Neural cell (in vitro differentiated cells): ENCODE measurements at regions not wholly inside any gene's neighbourhood (a gene's known extent, or its start where the extent isn't known, plus 50 kb on each side); places are given as distances from the start of the nearest gene placed in this dataset.

ENCODE experiments used
- H2AFZ ChIP-seq: fragments of 200-600, 300-800 bp; sonication (generic), shearing (Covaris generic); 2 replicates; pipeline ENCODE4 v1.6.0; 2014; ENCODE audit warnings: low read depth, mild to moderate bottlenecking, antibody characterized with exemption, low read length, moderate library complexity
- H3F3A ChIP-seq: fragments of 200-600 bp; shearing (Covaris generic); 2 replicates; pipeline ENCODE4 v1.6.1; 2016; ENCODE audit warnings: mild to moderate bottlenecking, moderate library complexity, mixed read lengths, antibody characterized with exemption, low read length; ENCODE audit not compliant: insufficient read depth, poor library complexity, severe bottlenecking
- H3K27ac ChIP-seq: fragments of 200-600, 300-800 bp; sonication (generic), shearing (Covaris generic); 2 replicates; pipeline ENCODE4 v1.5.1; 2014; ENCODE audit warnings: mild to moderate bottlenecking, low read length, moderate library complexity
- H3K27me3 ChIP-seq: fragments of 300-800, 200-600 bp; sonication (generic), shearing (Covaris generic); 2 replicates; pipeline ENCODE4 v1.6.0; 2014; ENCODE audit warnings: mild to moderate bottlenecking, low read depth, low read length, moderate library complexity; ENCODE audit not compliant: insufficient read depth
- H3K36me3 ChIP-seq: fragments of 300-800, 200-600 bp; sonication (generic), shearing (Covaris generic); 2 replicates; pipeline ENCODE4 v1.5.1; 2014; ENCODE audit warnings: mild to moderate bottlenecking, antibody characterized with exemption, low read length, moderate library complexity; ENCODE audit not compliant: insufficient read depth
- H3K4me2 ChIP-seq: fragments of 300-800, 200-600 bp; sonication (generic), shearing (Covaris generic); 2 replicates; pipeline ENCODE4 v1.6.0; 2014; ENCODE audit warnings: mild to moderate bottlenecking, low read length
- H3K4me3 ChIP-seq: fragments of 300-800, 200-600 bp; sonication (generic), shearing (Covaris generic); 2 replicates; pipeline ENCODE4 v1.5.1; 2014; ENCODE audit warnings: mild to moderate bottlenecking, low read length, moderate library complexity
- H3K79me2 ChIP-seq: fragments of 200-600 bp; shearing (Covaris generic); replicated peaks from 2 replicates; pipeline ENCODE4 v1.6.0; 2014; ENCODE audit warnings: mild to moderate bottlenecking, low read length, moderate library complexity; ENCODE audit not compliant: insufficient read depth
- H3K9ac ChIP-seq: fragments of 300-800, 200-600 bp; sonication (generic), shearing (Covaris generic); 2 replicates; pipeline ENCODE4 v1.6.1; 2016; ENCODE audit warnings: mild to moderate bottlenecking, low read length, mixed read lengths
- H3K9me2 ChIP-seq: fragments of 200-600 bp; shearing (Covaris generic); 2 replicates; pipeline ENCODE4 v1.6.1; 2016; ENCODE audit warnings: mild to moderate bottlenecking, low read length, mixed read lengths; ENCODE audit not compliant: insufficient read depth
- H3K9me3 ChIP-seq: fragments of 200-600, 300-800 bp; sonication (generic), shearing (Covaris generic); 2 replicates; pipeline ENCODE4 v1.6.1; 2016; ENCODE audit warnings: mild to moderate bottlenecking, mixed run types, low read length, moderate library complexity, mixed read lengths
- H4K20me1 ChIP-seq: fragments of 200-600 bp; shearing (Covaris generic); 2 replicates; pipeline ENCODE4 v1.6.1; 2016; ENCODE audit warnings: mild to moderate bottlenecking, mixed run types; ENCODE audit not compliant: insufficient read depth
- EP300 ChIP-seq: fragments of 450-650 bp; conservative IDR thresholded peaks from 2 replicates; pipeline ENCODE4 v1.6.1; 2014; ENCODE audit warnings: antibody characterized with exemption, mild to moderate bottlenecking, moderate library complexity; ENCODE audit not compliant: poor library complexity, severe bottlenecking
- EZH2 ChIP-seq: fragments of 200-600, 300-800 bp; shearing (Covaris generic), sonication (generic); IDR thresholded peaks from 2 replicates; pipeline ENCODE4 v1.6.1; 2014; ENCODE audit warnings: antibody characterized with exemption, low read length, borderline replicate concordance, mild to moderate bottlenecking; ENCODE audit not compliant: insufficient read depth, poor library complexity, severe bottlenecking
- MXI1 ChIP-seq: fragments of 450-650 bp; conservative IDR thresholded peaks from 2 replicates; pipeline ENCODE4 v1.6.1; 2014; ENCODE audit warnings: antibody characterized with exemption, mild to moderate bottlenecking; ENCODE audit not compliant: poor library complexity, severe bottlenecking
- POLR2AphosphoS5 ChIP-seq: IDR thresholded peaks from 2 replicates; pipeline ENCODE4 v1.6.1; 2012
- RAD21 ChIP-seq: fragments of 450-650 bp; conservative IDR thresholded peaks from 2 replicates; pipeline ENCODE4 v1.6.1; 2014; ENCODE audit warnings: antibody characterized with exemption, mild to moderate bottlenecking, moderate library complexity
- SMC3 ChIP-seq: fragments of 450-650 bp; conservative IDR thresholded peaks from 2 replicates; pipeline ENCODE4 v1.6.1; 2014; ENCODE audit warnings: antibody characterized with exemption, mild to moderate bottlenecking, moderate library complexity; ENCODE audit not compliant: poor library complexity
- TAF1 ChIP-seq: IDR thresholded peaks from 2 replicates; pipeline ENCODE4 v1.6.1; 2012; ENCODE audit warnings: low read depth
- TF ChIP-seq, protein P1 (sequence below): IDR thresholded peaks from 2 replicates; pipeline ENCODE4 v1.6.1; 2012; ENCODE audit warnings: borderline replicate concordance
- TF ChIP-seq, protein P2 (sequence below): fragments of 450-650 bp; IDR thresholded peaks from 2 replicates; pipeline ENCODE4 v1.5.1; 2014; ENCODE audit warnings: antibody characterized with exemption, mild to moderate bottlenecking, moderate library complexity; ENCODE audit not compliant: poor library complexity, severe bottlenecking

DNA sequence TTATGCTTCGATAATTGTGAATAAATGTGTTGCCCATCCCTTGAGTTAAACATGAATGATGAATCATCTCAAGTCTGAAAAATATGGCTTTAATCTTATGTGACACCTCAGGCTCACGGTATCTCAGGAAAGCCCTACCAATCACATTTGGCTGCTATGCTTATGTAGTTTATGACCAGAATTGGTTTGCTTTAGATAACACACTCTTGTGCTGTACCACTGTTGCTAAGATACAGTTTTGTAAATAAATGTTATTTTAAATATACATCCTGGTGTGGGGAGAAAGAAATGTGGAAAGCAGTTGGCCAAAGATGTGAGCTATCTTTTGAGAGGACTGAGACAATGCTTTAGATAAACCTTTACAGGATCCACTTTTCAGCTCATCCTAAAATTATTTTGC lies 63.2 kb downstream of the NPY1R start:
- Histone ChIP-seq H3K36me3 (no peaks in the 10 kb centered on the region), H3F3A (no peaks in the 10 kb centered on the region), H3K9me2 (no peaks in the 10 kb centered on the region), H3K9me3 (no peaks in the 10 kb centered on the region), H3K27ac (no peak overlapping the region), H2AFZ (no peak overlapping the region), H4K20me1 (no peaks in the 10 kb centered on the region), H3K4me3 (no peak overlapping the region), H3K27me3 (no peaks in the 10 kb centered on the region), H3K79me2 (no peaks in the 10 kb centered on the region), H3K9ac (no peak overlapping the region), H3K4me2 (no peak overlapping the region)
- TF ChIP-seq RAD21, result no peak
- no peak for TF ChIP-seq EP300
- TF ChIP-seq POLR2AphosphoS5, result no peak
- TF ChIP-seq, protein P1, sequence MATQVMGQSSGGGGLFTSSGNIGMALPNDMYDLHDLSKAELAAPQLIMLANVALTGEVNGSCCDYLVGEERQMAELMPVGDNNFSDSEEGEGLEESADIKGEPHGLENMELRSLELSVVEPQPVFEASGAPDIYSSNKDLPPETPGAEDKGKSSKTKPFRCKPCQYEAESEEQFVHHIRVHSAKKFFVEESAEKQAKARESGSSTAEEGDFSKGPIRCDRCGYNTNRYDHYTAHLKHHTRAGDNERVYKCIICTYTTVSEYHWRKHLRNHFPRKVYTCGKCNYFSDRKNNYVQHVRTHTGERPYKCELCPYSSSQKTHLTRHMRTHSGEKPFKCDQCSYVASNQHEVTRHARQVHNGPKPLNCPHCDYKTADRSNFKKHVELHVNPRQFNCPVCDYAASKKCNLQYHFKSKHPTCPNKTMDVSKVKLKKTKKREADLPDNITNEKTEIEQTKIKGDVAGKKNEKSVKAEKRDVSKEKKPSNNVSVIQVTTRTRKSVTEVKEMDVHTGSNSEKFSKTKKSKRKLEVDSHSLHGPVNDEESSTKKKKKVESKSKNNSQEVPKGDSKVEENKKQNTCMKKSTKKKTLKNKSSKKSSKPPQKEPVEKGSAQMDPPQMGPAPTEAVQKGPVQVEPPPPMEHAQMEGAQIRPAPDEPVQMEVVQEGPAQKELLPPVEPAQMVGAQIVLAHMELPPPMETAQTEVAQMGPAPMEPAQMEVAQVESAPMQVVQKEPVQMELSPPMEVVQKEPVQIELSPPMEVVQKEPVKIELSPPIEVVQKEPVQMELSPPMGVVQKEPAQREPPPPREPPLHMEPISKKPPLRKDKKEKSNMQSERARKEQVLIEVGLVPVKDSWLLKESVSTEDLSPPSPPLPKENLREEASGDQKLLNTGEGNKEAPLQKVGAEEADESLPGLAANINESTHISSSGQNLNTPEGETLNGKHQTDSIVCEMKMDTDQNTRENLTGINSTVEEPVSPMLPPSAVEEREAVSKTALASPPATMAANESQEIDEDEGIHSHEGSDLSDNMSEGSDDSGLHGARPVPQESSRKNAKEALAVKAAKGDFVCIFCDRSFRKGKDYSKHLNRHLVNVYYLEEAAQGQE, result no peak
- TF ChIP-seq, protein P2, sequence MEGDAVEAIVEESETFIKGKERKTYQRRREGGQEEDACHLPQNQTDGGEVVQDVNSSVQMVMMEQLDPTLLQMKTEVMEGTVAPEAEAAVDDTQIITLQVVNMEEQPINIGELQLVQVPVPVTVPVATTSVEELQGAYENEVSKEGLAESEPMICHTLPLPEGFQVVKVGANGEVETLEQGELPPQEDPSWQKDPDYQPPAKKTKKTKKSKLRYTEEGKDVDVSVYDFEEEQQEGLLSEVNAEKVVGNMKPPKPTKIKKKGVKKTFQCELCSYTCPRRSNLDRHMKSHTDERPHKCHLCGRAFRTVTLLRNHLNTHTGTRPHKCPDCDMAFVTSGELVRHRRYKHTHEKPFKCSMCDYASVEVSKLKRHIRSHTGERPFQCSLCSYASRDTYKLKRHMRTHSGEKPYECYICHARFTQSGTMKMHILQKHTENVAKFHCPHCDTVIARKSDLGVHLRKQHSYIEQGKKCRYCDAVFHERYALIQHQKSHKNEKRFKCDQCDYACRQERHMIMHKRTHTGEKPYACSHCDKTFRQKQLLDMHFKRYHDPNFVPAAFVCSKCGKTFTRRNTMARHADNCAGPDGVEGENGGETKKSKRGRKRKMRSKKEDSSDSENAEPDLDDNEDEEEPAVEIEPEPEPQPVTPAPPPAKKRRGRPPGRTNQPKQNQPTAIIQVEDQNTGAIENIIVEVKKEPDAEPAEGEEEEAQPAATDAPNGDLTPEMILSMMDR, result no peak
- no peak for TF ChIP-seq SMC3
- TF ChIP-seq MXI1, result no peak
- TF ChIP-seq EZH2, result no peak

DNA sequence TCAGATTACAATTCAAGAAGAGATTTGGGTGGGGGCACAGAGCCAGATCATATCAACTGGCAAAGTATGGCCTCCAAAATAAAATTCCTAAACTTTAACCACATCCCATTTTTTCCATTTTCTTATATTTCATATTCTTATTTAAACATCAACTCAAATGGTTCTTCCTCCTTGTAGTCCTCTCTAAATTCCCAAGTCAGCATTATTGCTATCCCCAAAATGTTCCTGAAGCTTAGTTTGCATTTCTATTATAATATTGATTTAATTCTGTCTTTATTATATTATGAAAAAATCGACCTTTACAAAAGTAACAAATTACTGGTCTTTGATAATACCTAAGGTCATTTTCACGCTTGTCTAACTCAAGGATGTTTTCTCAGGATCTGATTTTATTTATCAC lies 67.5 kb downstream of the NPY1R start:
- Histone ChIP-seq H4K20me1 (no peaks in the 10 kb centered on the region), H3K9ac (no peak overlapping the region), H3F3A (no peaks in the 10 kb centered on the region), H3K9me2 (no peaks in the 10 kb centered on the region), H3K79me2 (no peaks in the 10 kb centered on the region), H2AFZ (no peak overlapping the region), H3K27ac (no peak overlapping the region), H3K27me3 (no peaks in the 10 kb centered on the region), H3K4me2 (no peak overlapping the region), H3K9me3 (no peaks in the 10 kb centered on the region), H3K36me3 (no peaks in the 10 kb centered on the region), H3K4me3 (no peak overlapping the region)
- TF ChIP-seq, protein P2, result no peak
- TF ChIP-seq EP300 (no peak), TAF1 (no peak), EZH2 (no peak), SMC3 (no peak), MXI1 (no peak), POLR2AphosphoS5 (no peak)
- TF ChIP-seq, protein P1, result no peak
